ENCODE measurements at regions not wholly inside any gene's neighbourhood (a gene's known extent, or its start where the extent isn't known, plus 50 kb on each side); places are given as distances from the start of the nearest gene placed in this dataset.
"Not testable (repeated sequence)": the region's sequence is repeated elsewhere in the genome, so short reads cannot be mapped to it uniquely, and the experiment has no call there.

DNA sequence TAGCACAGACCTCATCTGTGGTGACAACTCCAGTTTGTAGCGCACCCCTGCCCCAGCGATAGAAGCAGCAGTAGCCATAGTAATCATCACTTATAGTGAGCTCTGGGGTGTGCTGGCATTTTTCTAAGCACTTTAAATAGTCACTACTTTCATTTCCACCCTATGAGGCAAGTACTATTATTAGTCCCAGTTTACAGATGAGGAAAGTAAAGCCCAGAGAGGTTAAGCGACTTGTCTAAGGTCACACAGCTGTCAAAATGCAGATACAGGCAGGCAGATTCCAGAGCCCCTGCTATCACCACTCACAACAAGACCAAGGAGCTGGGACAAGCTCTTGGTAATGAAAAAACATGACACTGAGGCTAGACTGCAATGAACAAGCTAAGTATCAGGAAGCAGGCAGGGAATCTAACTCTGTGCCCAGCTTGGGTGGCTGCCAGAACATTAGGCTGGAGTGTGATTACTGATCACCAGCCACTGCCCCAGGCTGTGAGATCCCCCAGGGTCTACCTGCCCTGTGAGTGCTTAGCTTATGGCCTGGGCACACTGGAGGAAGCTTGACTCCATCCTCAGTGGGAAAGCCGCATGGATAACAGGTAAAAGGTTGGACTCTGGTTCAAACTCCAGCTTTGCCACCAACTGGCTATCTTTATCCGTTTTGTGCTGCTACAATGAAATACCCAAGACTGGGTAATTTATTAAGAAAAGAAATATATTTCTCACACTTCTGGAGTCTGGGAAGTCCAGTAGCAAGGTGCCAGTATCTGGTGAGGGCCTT lies 561.1 kb downstream of the MN1 start:
- no peak for DNase-seq

- no peak for DNase-seq
Measured at GRCh38 chr22:27241430-27242321, 559.9 kb downstream of the MN1 start.

DNA sequence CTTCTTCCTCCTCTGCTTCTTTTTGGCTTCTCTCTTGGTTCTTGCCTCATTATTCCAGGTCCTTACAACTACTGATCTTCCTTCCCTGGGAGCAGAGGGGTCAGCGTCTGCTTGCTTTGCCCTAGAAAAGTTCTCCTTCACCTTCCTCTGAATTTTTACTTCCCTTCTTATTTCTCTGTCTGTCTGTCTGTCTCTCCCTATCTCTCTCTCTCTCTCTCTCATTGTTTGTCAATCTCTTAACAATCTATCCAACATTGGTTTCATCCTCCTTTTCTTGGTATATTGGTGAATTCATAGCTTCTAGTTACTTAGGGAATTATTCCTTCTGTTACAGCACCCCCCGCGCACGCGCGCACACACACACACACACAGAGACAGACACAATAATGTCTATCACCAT lies 559.1 kb downstream of the MN1 start:
- DNase-seq, result no peak

DNA sequence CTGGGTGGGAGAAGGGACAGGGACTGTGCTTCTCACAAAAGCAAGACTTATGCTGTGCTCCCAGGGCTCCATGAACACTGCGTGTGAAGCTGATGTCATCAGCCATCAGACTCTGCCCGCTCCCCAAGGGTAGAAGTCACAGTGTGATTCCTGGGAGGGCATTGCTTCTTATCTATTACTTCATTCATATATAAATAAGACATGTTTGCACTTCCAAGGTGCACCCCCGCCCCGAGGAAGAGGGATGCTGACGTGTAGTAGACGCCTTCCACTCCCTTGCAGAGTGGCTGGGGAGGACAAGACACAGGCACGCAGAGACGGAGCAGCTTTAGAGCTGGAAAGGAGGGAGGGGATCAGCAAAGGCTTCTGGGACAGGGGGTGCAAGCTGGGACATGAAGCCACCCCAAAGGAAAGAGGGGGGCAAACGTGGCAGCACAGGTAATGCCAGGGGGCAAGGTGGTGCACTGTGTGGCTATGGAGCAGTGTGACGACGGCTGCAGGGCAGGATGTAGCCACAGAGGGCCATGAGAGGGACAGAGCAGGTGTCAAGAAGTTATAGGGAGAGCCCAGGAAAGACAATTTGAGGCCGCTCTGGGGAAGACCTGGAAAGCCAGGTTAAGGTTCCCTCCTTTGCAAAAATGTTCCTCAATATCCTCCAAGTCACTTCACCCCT lies 558.5 kb downstream of the MN1 start:
- DNase-seq, result no peak

DNA sequence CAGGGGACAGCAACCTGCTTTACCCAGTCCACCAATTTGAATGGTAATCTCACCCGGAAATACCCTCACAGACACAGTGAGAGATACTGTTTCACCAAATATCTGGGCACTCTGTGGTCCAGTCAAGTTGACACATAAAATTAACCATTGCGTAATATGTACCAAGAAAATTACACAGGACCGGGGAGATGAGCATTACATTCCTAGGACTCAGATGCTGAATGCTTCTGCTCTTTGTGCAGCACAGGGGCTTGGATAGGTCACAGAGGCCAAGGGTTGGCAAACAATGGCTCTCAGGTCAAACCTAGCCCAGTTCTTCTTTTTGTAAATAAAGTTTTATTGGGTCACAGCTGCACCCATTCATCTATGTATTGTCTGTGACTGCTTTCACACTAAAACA lies 557.2 kb downstream of the MN1 start:
- no peak for DNase-seq

- DNase-seq, result no peak
Measured at GRCh38 chr22:27245056-27245455, 556.5 kb downstream of the MN1 start.

GRCh38 chr22:27246558-27246957 lies 555.0 kb downstream of the MN1 start:
- no peak for DNase-seq

GRCh38 chr22:27247701-27248434 lies 553.7 kb downstream of the MN1 start:
- DNase-seq, result no peak

DNA sequence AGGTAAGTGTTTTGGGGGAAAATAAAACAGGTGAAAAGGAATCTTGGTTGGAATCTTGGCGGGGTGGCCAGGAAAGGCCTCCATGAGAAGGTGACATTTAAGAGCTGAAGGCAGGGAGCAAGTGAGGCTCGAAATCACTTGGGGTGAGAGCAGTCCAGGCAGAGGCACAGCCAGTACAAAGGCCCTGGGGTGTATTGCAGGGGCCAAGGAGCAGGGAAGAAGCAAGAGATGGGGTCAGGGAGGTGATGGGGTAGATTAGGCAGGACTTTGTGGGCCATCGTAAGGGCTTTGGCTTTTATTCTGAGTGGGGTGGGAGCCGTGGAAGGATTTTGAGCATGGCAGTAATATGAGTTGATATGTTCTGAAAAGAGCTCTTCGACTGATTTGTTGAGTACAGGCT lies 551.1 kb downstream of the MN1 start:
- DNase-seq, result no peak

DNA sequence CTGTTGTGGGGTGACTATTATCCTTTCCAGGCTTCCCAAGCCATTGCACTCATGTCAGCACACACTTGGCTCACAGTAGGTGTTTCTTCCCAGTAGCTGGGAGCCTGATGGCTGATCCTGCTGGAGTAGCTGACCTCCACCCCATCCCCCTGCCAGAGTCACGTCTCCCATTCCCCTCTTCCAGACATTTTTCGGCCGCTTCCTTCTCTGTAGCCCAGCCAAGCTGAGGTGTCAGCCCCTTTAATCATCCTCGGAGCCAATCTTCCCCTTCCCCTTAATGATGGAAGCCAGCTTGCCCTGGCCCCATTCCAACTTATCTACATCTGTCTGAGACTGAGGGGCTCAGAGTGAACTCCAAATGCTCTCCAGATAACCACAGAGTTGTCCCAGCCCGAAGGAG lies 550.7 kb downstream of the MN1 start:
- no peak for DNase-seq

DNA sequence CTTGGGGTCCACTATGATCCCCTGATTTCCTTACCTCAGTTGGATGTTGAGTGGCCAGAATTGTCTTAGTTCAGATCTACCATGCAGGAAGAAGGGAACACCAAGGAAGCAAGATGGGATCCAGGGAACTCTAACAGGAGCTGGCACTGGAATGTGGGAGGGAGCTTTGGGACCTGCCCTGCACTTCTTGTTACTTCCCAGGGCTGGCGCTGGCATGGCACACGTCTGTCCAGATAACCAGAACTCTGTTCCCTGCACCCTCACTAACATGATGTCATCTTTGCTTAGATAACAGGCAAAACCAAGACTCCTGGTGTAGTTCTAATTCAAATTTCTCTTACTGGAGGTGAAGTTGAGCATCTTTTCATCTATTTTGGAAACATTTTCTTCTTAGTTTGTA lies 550.0 kb downstream of the MN1 start:
- DNase-seq, result no peak

DNA sequence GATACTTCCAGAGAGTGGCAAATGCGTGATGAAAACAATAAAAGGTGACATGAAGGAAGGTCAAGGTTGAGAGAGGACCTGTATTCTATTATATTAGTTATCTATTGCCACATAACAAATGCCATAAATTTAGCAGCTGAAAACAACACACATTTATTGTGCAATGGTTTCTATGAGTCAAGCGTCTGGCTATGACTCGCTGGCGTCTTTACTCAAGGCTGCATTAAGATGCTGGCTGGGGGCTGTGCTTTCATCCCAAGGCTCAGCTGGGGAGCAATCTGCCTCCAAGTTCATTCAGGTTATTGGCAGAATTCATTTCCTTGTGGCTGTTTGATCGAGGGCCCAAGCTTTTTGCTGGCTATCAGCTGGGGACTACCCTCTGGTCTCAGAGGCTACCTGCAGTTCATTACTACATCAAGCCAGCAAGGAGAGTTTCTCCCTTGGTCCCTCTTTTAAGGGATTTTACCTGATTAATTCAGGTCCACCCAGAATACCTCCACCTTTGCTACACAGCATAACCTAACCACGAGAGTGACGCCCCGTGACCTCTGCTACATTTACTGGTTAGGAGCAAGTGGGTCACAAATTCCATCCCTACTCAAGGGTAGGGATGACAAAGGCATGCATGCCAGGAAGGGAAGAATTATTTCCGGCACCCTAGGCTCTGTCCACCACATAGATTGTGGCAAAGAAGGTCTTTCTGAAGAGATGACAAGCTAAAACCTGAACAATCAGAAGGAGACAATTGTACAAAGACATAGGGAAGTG lies 549.1 kb downstream of the MN1 start:
- no peak for DNase-seq

- no peak for DNase-seq
Measured at GRCh38 chr22:27253108-27253902, 548.3 kb downstream of the MN1 start.

- DNase-seq, result not testable (repeated sequence)
Measured at GRCh38 chr22:27254063-27254462, 547.5 kb downstream of the MN1 start.

DNA sequence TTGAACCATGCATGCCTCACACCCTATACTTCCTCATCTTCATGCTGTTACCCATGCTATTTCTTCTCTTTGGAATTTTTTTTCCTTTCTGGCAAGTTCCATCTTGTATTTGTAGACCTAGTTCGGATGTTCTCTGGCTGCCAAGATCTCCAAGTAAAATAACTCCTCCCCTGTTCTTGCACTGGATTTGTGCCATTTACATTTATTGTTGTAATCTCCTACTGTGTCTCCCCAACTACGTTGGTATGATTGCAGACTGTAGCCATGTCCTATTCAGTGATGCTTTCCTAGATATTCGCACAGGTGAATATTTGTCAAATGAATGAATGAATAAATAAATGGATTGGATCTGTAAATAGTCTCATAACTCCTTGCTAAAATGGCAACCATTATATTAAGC lies 546.0 kb downstream of the MN1 start:
- DNase-seq, result no peak

GRCh38 chr22:27257987-27258386 lies 543.6 kb downstream of the MN1 start:
- no peak for DNase-seq

GRCh38 chr22:27258616-27259172 lies 542.9 kb downstream of the MN1 start:
- no peak for DNase-seq

DNA sequence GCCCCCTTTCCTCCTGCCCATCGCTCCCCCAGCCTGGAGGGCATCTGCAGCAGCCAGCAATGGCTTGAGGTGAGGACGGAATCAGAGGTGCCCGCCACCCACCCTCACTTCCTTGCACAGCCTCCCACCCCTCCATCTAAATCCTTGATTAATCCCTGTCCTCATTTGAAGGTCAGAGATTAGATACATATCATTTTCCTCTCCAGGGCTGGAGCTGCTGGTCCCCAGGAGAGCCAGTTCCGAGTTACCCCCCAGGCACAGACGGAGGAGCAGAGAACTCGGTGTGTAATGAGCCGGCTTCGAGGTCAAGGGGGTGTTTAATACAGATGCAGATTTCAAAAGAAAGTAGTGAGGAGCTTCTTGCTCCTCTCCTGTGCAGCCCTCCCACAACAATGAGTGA lies 542.1 kb downstream of the MN1 start:
- DNase-seq, result no peak

DNA sequence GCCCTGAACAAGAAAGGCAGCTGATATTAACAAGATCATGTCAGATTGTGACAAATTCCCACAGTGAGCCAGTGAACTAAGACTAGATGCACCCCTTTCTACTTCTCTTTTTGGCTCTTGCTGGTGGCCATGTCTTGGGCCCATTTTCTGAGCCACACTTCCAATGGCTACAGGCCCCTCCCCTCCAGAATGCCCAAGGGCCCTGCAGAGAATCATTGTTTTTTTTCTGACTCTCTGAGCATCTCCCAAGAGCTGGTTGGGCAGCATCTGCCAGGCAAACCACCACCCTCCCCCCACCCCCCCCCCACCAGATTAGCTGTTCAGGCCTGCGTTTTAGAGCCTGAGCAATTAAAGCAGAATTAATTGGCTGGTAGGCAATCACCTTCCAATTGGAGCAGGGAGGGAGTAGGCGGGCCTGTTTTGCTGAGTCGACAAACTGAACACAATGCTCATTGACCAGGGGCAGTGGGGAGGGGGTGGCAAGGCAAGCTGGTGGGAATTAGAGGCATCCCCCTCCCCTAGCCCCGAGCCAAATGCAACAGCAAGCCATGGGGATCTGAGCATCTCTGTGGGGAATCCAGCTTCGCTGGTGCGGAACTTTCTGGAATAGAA lies 541.4 kb downstream of the MN1 start:
- DNase-seq, result no peak

DNA sequence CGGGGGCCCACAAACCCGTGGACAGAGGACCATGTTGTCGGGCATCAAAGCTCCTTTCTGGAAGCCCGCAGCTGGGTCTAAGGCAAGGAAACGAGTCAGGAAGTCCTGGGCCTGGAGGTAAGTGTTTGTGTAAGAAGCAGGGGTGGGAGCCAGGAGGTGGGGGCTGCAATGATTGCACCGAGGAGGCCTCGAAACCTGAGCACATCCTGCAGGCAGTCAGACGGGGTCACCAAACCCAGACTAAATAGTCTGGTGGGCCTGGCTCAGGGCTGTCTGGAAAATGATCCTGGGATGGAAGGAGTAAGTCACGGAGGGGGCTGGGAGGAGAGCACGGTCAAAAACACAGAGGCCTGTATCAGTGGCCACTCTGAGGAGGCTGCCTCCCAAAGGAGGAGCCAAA lies 539.2 kb downstream of the MN1 start:
- DNase-seq, result no peak

DNA sequence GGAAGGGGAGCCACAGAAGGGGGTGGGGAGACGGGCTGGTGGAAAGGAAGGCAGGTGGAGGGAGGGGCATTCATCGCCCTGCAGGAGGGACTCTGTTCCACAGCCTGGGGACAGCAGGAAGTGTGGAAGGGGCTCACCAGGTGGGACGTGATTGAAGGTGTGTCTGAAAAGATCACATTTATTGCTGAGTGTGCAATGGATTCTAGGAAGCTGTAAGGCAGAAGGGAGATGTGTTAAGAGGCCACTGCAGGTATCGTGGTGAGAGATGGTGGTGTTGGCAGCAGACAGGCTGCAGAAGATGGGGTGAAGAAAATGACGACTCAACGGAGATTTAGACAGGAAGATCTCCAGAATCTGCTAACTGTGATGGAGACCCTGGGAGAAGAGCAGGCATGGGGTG lies 537.4 kb downstream of the MN1 start:
- no peak for DNase-seq
